PC-9 (cell line): ENCODE measurements at regions not wholly inside any gene's neighbourhood (a gene's known extent, or its start where the extent isn't known, plus 50 kb on each side); places are given as distances from the start of the nearest gene placed in this dataset.

Source experiments
- BruUV-seq: library from RNA; stranded (reverse); fragments of 400-500 nt; replicated peaks from 2 replicates; lab custom pipeline; 2021; lab: Mats Ljungman, UMichigan
- CTCF ChIA-PET: fragments of 300-600 bp; sonication (Branson Sonifier 250); formaldehyde crosslinking; loops from one replicate; lab custom pipeline; 2022; ENCODE audit warnings: antibody characterized with exemption; lab: Charles Lee
- POLR2A ChIA-PET: fragments of 300-600 bp; sonication (Branson Sonifier 250); formaldehyde crosslinking; loops from one replicate; lab custom pipeline; 2022; ENCODE audit warnings: antibody characterized with exemption; ENCODE audit not compliant: unreplicated experiment; lab: Charles Lee
- DNase-seq, 2 experiments: peaks; one replicate each; pipeline versions ENCODE4 v3.0.0 to v3.0.0-alpha.2; 2015 to 2022; ENCODE audit warnings: mixed read lengths in 1 of 2
- H2AFZ ChIP-seq: fragments of 200-600 bp; sonication (generic); 2 replicates; pipeline ENCODE4 v1.8.1; 2017; ENCODE audit warnings: antibody characterized with exemption
- H3F3A ChIP-seq: fragments of 200-600 bp; sonication (generic); 2 replicates; pipeline ENCODE4 v1.8.1; 2017; ENCODE audit warnings: antibody characterized with exemption, mild to moderate bottlenecking, low read depth; ENCODE audit not compliant: insufficient read depth
- H3K27ac ChIP-seq: fragments of 200-600 bp; sonication (generic); 2 replicates; pipeline ENCODE4 v1.6.1; 2016; ENCODE audit warnings: mixed run types
- H3K27me3 ChIP-seq: fragments of 200-600 bp; sonication (generic); 2 replicates; pipeline ENCODE4 v1.6.1; 2016; ENCODE audit warnings: low read depth, mixed run types; ENCODE audit not compliant: insufficient read depth
- H3K36me3 ChIP-seq: fragments of 200-600 bp; sonication (generic); 2 replicates; pipeline ENCODE4 v1.6.1; 2016; ENCODE audit warnings: low read depth, mixed run types
- H3K4me1 ChIP-seq: fragments of 200-600 bp; sonication (generic); replicated peaks from 2 replicates; pipeline ENCODE4 v1.6.1; 2016; ENCODE audit warnings: mixed run types; ENCODE audit not compliant: insufficient read depth
- H3K4me2 ChIP-seq: fragments of 200-600 bp; sonication (generic); 2 replicates; pipeline ENCODE4 v1.6.1; 2017; ENCODE audit warnings: mixed run types
- H3K4me3 ChIP-seq: fragments of 200-600 bp; sonication (generic); 2 replicates; pipeline ENCODE4 v1.6.1; 2016; ENCODE audit warnings: mixed run types
- H3K79me2 ChIP-seq: fragments of 200-600 bp; sonication (generic); 2 replicates; pipeline ENCODE4 v1.6.1; 2017; ENCODE audit warnings: low read depth, mixed run types
- H3K9me2 ChIP-seq: fragments of 200-600 bp; sonication (generic); 2 replicates; pipeline ENCODE4 v1.8.1; 2017; ENCODE audit warnings: mild to moderate bottlenecking; ENCODE audit not compliant: insufficient read depth
- H3K9me3 ChIP-seq: fragments of 200-600 bp; sonication (generic); 2 replicates; pipeline ENCODE4 v1.8.1; 2016; ENCODE audit warnings: low read depth; ENCODE audit not compliant: insufficient read depth
- H4K20me1 ChIP-seq: fragments of 200-600 bp; sonication (generic); 2 replicates; pipeline ENCODE4 v1.8.1; 2017; ENCODE audit not compliant: insufficient read depth
- CTCF ChIP-seq: fragments of 200-600 bp; sonication (generic); conservative IDR thresholded peaks from 2 replicates; pipeline ENCODE4 v1.6.1; 2017; ENCODE audit warnings: mixed run types, antibody characterized with exemption, mild to moderate bottlenecking, moderate library complexity
- EZH2 ChIP-seq: fragments of 200-600 bp; sonication (generic); IDR thresholded peaks from 2 replicates; pipeline ENCODE4 v1.8.0; 2017; ENCODE audit warnings: antibody characterized with exemption, low read depth
- intact Hi-C: fragments of 100-400 bp; cut with micrococcal nuclease; formaldehyde crosslinking; loops from one replicate; pipeline ENCODE4 v1.10.0; 2022; ENCODE audit not compliant: unreplicated experiment

GRCh38 chr13:97716746-97717145 is 236.7 kb upstream of the IPO5 start:
- Histone ChIP-seq H3K4me1 (no peaks in the 10 kb centered on the region), H3K9me2 (no peaks in the 10 kb centered on the region), H3K27me3 (no peaks in the 10 kb centered on the region), H3F3A (no peaks in the 10 kb centered on the region), H3K4me2 (no peak overlapping the region), H2AFZ (no peak overlapping the region), H3K36me3 (no peaks in the 10 kb centered on the region), H3K9me3 (no peaks in the 10 kb centered on the region), H3K4me3 (no peak overlapping the region), H3K27ac (no peak overlapping the region), H4K20me1 (no peaks in the 10 kb centered on the region), H3K79me2 (no peaks in the 10 kb centered on the region)
- DNase-seq: no peak
- ChIA-PET POLR2A (no interaction called here), CTCF (no interaction called here)
- intact Hi-C loops: no loop called here
- BruUV-seq: no TSS peak
- no peak for TF ChIP-seq EZH2

- Histone ChIP-seq H2AFZ (no peak overlapping the region), H3K9me3 (no peaks in the 10 kb centered on the region), H3K27ac (no peak overlapping the region), H4K20me1 (no peaks in the 10 kb centered on the region), H3F3A (no peaks in the 10 kb centered on the region), H3K9me2 (no peaks in the 10 kb centered on the region; the same call in 1 of the 2 replicates), H3K4me3 (no peak overlapping the region), H3K4me2 (no peak overlapping the region), H3K79me2 (no peaks in the 10 kb centered on the region), H3K36me3 (no peaks in the 10 kb centered on the region), H3K27me3 (0 out of 2 replicates have a peak, but pooled peaks cover 3% of the 10 kb centered on the region), H3K4me1 (no peaks in the 10 kb centered on the region)
- ChIA-PET POLR2A (no interaction called here), CTCF (no interaction called here)
- intact Hi-C loops: no loop called here
- no peak for DNase-seq
- no TSS peak for BruUV-seq
- no peak for TF ChIP-seq CTCF
- no peak for TF ChIP-seq EZH2
Observed at GRCh38 chr13:97719736-97720135, 233.7 kb upstream of the IPO5 start.

- Histone ChIP-seq H3K9me3 (no peaks in the 10 kb centered on the region), H3K79me2 (no peaks in the 10 kb centered on the region), H2AFZ (no peak overlapping the region), H3K4me1 (no peaks in the 10 kb centered on the region), H3K4me2 (no peak overlapping the region), H3K4me3 (no peak overlapping the region), H4K20me1 (no peaks in the 10 kb centered on the region), H3K9me2 (no peaks in the 10 kb centered on the region; the same call in 1 of the 2 replicates), H3F3A (no peaks in the 10 kb centered on the region), H3K36me3 (no peaks in the 10 kb centered on the region), H3K27me3 (0 out of 2 replicates have a peak, but pooled peaks cover 3% of the 10 kb centered on the region), H3K27ac (no peak overlapping the region)
- DNase-seq: no peak
- intact Hi-C loops: no loop called here
- no TSS peak for BruUV-seq
- no peak for TF ChIP-seq EZH2
- POLR2A ChIA-PET: no interaction called here
- CTCF ChIA-PET: no interaction called here
Observed at GRCh38 chr13:97720896-97721295, 232.6 kb upstream of the IPO5 start.

- Histone ChIP-seq H3K9me2 (no peaks in the 10 kb centered on the region; the same call in 1 of the 2 replicates), H3K4me2 (no peak overlapping the region), H3K4me3 (no peak overlapping the region), H3K27ac (no peak overlapping the region), H3K36me3 (no peaks in the 10 kb centered on the region), H3K9me3 (no peaks in the 10 kb centered on the region), H2AFZ (no peak overlapping the region), H3K4me1 (no peaks in the 10 kb centered on the region), H3F3A (no peaks in the 10 kb centered on the region), H3K27me3 (0 out of 2 replicates have a peak, but pooled peaks cover 3% of the 10 kb centered on the region), H4K20me1 (no peaks in the 10 kb centered on the region), H3K79me2 (no peaks in the 10 kb centered on the region)
- no peak for DNase-seq
- BruUV-seq: no TSS peak
- TF ChIP-seq EZH2 (no peak), CTCF (no peak)
- ChIA-PET POLR2A (no interaction called here), CTCF (no interaction called here)
- intact Hi-C loops: no loop called here
Observed at GRCh38 chr13:97723655-97724054, 229.8 kb upstream of the IPO5 start.
